GM18505 (cell line): ENCODE measurements at regions not wholly inside any gene's neighbourhood (a gene's known extent, or its start where the extent isn't known, plus 50 kb on each side); places are given as distances from the start of the nearest gene placed in this dataset.

Source experiments
- ATAC-seq: cut with Tn5 transposase; IDR thresholded peaks from one replicate; pipeline ENCODE4 v1.9.1; 2021; ENCODE audit not compliant: unreplicated experiment
- POLR2A ChIP-seq: IDR thresholded peaks from 4 replicates; pipeline ENCODE4 v1.6.1; 2011; ENCODE audit warnings: borderline replicate concordance; ENCODE audit not compliant: insufficient read depth, insufficient read length; ENCODE audit errors: extremely low read depth

DNA sequence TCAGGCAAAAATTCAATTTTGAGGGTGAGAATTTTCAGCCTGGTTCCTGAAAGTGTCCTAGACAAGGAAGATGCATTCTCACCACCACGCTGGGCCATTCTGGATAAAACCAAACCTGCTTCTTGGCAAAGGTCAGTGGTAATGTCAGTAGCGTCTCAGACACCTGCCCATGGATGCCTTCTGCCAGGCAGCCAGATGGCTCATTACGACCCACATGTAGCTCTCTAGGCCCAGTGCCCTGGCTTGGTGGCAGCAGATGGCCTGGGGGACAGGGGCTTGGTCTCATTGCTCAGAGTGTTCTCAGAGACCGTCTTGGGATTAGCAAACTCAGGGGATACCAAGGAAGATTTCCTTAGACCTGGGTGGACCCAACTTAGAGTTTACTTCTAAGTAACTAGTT, 105.1 kb downstream of the ARF6 start:
- no peak for TF ChIP-seq POLR2A
- no peak for ATAC-seq

DNA sequence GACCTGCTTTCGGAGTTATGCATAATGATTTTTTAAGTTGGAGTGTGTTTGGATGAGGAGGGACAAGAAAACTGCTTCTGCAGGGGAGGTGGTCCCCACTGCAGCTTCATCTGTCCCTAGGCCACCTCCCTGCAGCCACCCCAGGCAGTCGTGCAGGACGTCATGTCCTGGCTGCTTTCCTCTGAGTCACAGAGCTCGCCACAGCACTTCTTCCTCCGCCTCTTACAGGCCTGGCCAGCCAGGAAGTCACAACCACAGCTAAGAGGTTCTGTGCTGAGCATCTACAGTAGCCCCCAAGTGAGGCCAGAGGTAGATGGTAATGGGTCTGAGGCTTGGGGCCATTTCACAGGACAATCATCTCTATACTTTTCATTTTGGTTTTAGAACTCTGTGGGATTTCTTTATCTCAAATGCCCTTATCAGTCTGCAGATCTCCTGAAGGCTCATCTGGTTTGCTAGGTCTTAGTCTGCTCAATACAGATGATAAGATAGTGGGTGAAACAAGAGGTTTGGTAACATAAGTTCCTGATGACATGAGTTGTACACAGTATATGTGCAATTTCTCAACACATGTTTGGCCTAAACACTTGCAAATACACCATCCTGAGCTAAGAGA, 106.4 kb downstream of the ARF6 start:
- peak; percentile 48 for ATAC-seq

DNA sequence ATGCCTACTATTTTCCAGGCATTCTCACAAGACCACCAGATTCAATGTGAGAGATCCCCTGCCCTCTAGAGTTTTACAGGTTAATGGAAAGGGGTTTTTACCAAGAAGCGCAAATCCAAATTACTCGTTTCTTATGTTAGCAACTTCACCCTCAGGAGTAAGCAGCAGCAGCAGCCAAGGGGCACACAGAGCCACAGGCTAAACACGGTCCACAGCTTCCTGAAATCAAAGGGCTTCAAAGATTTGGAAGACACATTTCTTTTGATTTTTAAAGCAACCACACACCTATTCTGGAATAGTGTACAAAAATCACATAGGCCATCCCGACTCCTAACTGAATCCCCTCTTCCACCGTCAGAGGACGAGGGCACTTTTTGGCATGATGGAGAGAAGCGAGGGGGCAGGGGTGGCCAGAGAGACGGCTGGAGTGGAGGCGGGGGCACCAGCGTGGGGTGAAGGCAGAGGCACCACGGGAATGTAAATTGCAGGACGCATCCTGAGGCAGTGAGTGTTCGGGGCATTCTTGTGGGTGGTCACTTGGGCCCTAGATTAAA, 107.0 kb downstream of the ARF6 start:
- ATAC-seq: no peak
- TF ChIP-seq POLR2A: no peak

More for the DNA sequence above, 106.4 kb downstream of the ARF6 start:
- peak; percentile 75 for TF ChIP-seq POLR2A

- peak; percentile 76 for TF ChIP-seq POLR2A
- ATAC-seq: no peak
These were observed 107.7 kb downstream of the ARF6 start for GRCh38 chr14:50000380-50001150.

DNA sequence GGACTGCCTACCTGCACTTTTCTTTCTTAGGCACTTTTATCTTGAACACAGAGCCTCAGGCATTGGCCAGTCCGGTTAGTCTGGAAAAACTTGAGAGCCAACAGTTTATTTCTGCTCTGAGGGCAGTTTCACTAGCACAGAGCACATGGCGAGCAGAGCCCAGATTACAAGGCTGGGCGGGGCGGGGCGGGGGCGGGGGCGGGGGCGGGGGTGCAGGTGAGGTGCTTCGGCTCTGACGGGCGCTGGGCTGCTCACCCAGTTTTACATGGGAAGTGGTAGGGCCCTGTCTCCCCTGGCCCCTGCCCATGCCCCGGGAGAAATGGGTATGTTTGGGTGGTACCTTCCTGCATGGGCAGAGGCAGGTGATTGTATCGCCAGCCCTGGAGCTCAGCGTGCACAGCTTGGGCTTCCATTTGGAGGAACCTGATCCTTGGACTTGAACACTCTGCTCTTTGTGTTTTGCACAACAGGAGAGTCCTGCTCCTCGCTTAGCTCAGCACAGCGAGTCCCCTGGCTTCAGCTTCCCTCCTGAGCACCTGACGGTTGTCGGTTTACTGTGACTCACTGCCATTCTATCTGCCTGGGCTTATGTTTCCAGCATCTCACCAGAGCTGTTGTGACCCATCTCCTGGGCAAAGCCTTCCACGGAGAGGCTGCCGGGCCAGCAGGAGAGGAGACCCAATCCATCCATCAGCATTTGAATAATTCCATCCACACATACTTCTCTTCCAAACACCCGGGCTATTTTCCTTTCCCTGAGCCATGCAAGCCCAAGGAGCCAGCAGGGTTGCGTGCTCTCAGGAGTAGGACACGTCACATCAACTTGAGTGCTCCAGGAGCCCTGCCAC, 108.5 kb downstream of the ARF6 start:
- ATAC-seq: peak; percentile 22
- peak; percentile 62 for TF ChIP-seq POLR2A

DNA sequence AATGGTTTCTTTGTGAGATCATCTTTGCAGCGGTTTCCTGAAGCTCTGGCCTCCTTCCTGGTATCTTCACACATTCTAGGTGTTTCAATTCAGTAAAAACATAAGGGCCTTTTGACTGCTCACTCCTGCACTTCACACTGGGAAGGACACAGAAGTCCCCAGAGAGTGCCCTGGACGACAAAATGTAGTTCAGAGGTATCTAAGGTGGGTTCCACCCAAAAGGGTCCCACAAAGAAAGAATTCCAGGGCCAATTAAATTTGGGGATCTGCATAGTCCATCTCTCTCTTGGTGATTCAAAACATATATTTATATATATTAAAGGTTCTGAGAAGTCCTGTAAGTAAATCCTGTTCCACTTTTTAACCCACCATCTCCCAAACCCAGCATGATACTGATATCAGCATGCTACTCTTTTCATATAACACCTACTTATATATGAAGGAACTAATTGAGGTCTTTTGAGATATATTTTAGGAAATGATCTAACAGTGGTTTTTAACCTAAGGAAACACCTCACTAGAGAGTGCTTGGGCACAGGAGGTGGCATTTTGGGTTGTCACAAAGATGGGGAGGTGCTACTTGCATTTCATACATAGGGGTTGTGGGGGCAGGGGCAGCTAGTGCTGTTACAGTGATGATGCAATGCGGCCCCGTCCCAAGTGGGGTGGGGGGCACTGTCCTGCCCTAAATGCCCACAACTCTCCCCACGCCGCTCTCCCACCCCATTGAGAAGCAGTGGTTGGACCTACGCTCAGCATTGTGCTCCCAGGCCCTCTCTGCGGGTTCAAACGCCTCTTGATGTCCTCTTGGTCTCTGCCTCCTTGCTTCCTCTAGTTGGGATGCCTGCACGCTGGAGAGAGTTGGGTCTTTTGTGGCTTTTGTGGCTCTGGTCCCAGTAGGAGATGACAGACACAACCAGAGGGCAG, 109.4 kb downstream of the ARF6 start:
- no peak for ATAC-seq
- no peak for TF ChIP-seq POLR2A

DNA sequence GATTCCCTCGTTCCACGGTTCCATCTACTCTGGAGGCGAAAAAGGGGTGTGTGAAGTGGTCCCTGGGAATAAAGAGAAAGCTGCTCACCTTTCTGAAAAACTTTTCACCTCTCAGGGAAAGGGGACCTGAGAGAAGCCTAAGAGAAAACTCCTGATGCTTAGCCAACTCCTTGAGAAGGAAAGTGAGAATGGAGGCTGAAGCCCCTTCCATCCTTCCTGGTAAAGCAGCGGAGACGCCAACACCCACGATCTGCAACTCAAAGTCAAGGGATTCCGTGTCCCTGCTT, 110.0 kb downstream of the ARF6 start:
- TF ChIP-seq POLR2A: no peak
- ATAC-seq: no peak

GRCh38 chr14:50003213-50004021, 110.5 kb downstream of the ARF6 start:
- TF ChIP-seq POLR2A: peak; percentile 89
- peak; percentile 46 for ATAC-seq

DNA sequence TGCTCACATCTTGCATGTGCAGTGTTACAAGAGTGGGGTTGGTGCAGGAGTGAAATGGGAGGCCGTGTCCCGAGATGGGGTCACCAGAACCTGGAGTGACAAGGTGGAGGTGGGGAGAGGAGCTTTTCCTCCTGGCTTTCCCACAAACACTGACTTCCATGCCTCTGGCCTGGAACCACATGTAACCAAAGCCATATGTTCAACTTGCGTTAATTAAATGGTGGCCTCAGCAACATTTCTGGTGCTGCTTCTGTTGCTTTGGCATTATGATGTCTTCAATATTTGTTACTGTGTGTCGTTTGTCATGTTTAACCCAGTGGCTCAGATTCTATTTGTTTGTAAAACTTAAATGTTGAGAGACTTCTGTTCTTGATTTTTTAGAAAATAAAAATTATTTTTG, 110.2 kb downstream of the VCPKMT start:
- TF ChIP-seq POLR2A: no peak

GRCh38 chr14:50007123-50007903, 109.1 kb downstream of the VCPKMT start:
- no peak for TF ChIP-seq POLR2A
- ATAC-seq: no peak

More for the DNA sequence above, 110.2 kb downstream of the VCPKMT start:
- no peak for ATAC-seq

DNA sequence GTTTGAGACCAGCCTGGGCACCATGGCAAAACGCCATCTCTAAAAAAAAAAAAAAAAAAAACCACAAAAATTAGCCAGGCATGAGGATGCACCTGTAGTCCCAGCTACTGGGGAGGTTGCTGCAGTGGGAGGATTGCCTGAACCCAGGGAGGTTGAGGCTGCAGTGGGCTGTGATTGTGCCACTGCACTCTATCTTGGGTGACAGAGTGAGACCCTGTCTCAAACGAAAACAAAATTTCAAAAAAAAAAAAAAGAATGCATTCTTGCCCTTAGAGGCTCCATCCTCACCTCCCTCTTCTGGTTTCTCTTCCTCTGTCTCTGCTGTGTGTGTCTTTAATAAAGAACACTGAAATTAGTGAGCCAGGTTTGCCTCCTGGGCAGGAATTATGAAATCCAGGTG, 107.8 kb downstream of the VCPKMT start:
- no peak for ATAC-seq

More for the DNA sequence above, 107.8 kb downstream of the VCPKMT start:
- no peak for TF ChIP-seq POLR2A
